H1 (cell line): ENCODE measurements at regions not wholly inside any gene's neighbourhood (a gene's known extent, or its start where the extent isn't known, plus 50 kb on each side); places are given as distances from the start of the nearest gene placed in this dataset.

Source experiments
- CTCF ChIA-PET: fragments of 300-600 bp; sonication (Branson Sonifier 250); formaldehyde crosslinking; loops from one replicate; lab custom pipeline; 2021; ENCODE audit not compliant: partially characterized antibody; lab: Charles Lee
- POLR2A ChIA-PET: fragments of 300-600 bp; sonication (Branson Sonifier 250); formaldehyde crosslinking; loops from one replicate; lab custom pipeline; 2021; ENCODE audit warnings: inconsistent platforms; ENCODE audit not compliant: partially characterized antibody; lab: Charles Lee
- DNase-seq, 2 experiments: peaks; one replicate each; pipeline versions ENCODE4 v3.0.0 to v3.0.0-alpha.2; 2010 to 2022; ENCODE audit warnings: low spot score in 2 of 2, low read depth in 1 of 2, mixed read lengths in 1 of 2
- FAIRE-seq: peaks from 2 replicates; lab custom pipeline; 2011; peaks lifted over from hg19 to GRCh38; lab: Jason Lieb, UNC
- H2AFZ ChIP-seq: 2 replicates; pipeline ENCODE4 v1.8.1; 2012; ENCODE audit warnings: low read length, inconsistent platforms
- H2AK5ac ChIP-seq: 2 replicates; pipeline ENCODE4 v1.6.1; 2013; ENCODE audit warnings: low read depth, low read length
- H2BK120ac ChIP-seq: replicated peaks from 2 replicates; pipeline ENCODE3; 2013; ENCODE audit warnings: low read depth, low read length, inconsistent platforms
- H2BK12ac ChIP-seq: 2 replicates; pipeline ENCODE4 v1.6.1; 2013; ENCODE audit warnings: low read depth, low read length
- H2BK15ac ChIP-seq: 2 replicates; pipeline ENCODE4 v1.6.1; 2013; ENCODE audit warnings: low read length
- H2BK20ac ChIP-seq: 2 replicates; pipeline ENCODE4 v1.6.1; 2013; ENCODE audit warnings: low read length
- H2BK5ac ChIP-seq: 2 replicates; pipeline ENCODE4 v1.6.1; 2013; ENCODE audit warnings: low read depth, low read length
- H3K14ac ChIP-seq: 2 replicates; pipeline ENCODE4 v1.6.1; 2013; ENCODE audit warnings: inconsistent platforms; ENCODE audit not compliant: insufficient read length
- H3K18ac ChIP-seq: 2 replicates; pipeline ENCODE4 v1.6.1; 2013; ENCODE audit warnings: low read length; ENCODE audit errors: extremely low read depth
- H3K23ac ChIP-seq: 2 replicates; pipeline ENCODE4 v1.6.1; 2013; ENCODE audit warnings: inconsistent platforms; ENCODE audit not compliant: insufficient read length
- H3K23me2 ChIP-seq: 2 replicates; pipeline ENCODE4 v1.6.1; 2013; ENCODE audit warnings: low read depth, low read length
- H3K27ac ChIP-seq: 2 replicates; pipeline ENCODE4 v1.6.1; 2011; ENCODE audit warnings: low read depth, low read length, inconsistent platforms
- H3K27me3 ChIP-seq, 4 experiments: replicated peaks in 1 of 4; 1 replicate in 1 of 4; 2 replicates in 3 of 4; pipeline versions ENCODE4 v1.6.1 to v1.8.1; 2011 to 2013; ENCODE audit warnings: low read length in 3 of 4, mild to moderate bottlenecking in 3 of 4, inconsistent platforms in 2 of 4, mixed read lengths in 2 of 4, moderate library complexity in 1 of 4; ENCODE audit not compliant: control insufficient read depth in 3 of 4, insufficient read depth in 3 of 4; ENCODE audit errors: extremely low read depth in 1 of 4
- H3K36me3 ChIP-seq, 4 experiments: 2 replicates each; pipeline versions ENCODE4 v1.6.1 to v1.8.1; 2011 to 2013; ENCODE audit warnings: mild to moderate bottlenecking in 4 of 4, low read length in 3 of 4, moderate library complexity in 2 of 4, control low read depth in 1 of 4, inconsistent platforms in 1 of 4; ENCODE audit not compliant: insufficient read depth in 4 of 4, control insufficient read depth in 2 of 4
- H3K4ac ChIP-seq: replicated peaks from 2 replicates; pipeline ENCODE3; 2013; ENCODE audit warnings: low read length, low read depth, mixed read lengths, inconsistent platforms; ENCODE audit not compliant: insufficient read length
- H3K4me1 ChIP-seq, 4 experiments: replicated peaks in 1 of 4; 1 replicate in 1 of 4; 2 replicates in 3 of 4; pipeline versions ENCODE4 v1.6.1 to v1.8.1; 2011 to 2013; ENCODE audit warnings: low read length in 3 of 4, inconsistent platforms in 2 of 4, mixed read lengths in 1 of 4; ENCODE audit not compliant: insufficient read depth in 4 of 4, control insufficient read depth in 3 of 4
- H3K4me2 ChIP-seq, 2 experiments: 2 replicates each; pipeline versions ENCODE4 v1.6.1 to v1.8.1; 2011 to 2013; ENCODE audit warnings: low read depth in 2 of 2, low read length in 2 of 2, control low read depth in 1 of 2, inconsistent platforms in 1 of 2, mild to moderate bottlenecking in 1 of 2; ENCODE audit not compliant: insufficient read depth in 1 of 2
- H3K4me3 ChIP-seq, 4 experiments: fragments of 200-600, 300-600 bp in 1 of 4; sonication (generic), shearing (Covaris generic), sonication (Bioruptor Twin) in 1 of 4; 2 replicates each; pipeline versions ENCODE4 v1.5.1 to v1.8.1; 2011 to 2016; ENCODE audit warnings: low read length in 4 of 4, low read depth in 3 of 4, control low read depth in 2 of 4, inconsistent platforms in 2 of 4, mild to moderate bottlenecking in 2 of 4, mixed read lengths in 1 of 4, moderate library complexity in 1 of 4; ENCODE audit not compliant: insufficient read depth in 2 of 4; ENCODE audit errors: extremely low read depth in 1 of 4
- H3K56ac ChIP-seq: replicated peaks from 2 replicates; pipeline ENCODE3; 2013; ENCODE audit warnings: low read depth, mild to moderate bottlenecking, mixed read lengths, low read length, inconsistent platforms; ENCODE audit not compliant: insufficient read length
- H3K79me1 ChIP-seq: 2 replicates; pipeline ENCODE4 v1.6.1; 2013; ENCODE audit warnings: low read depth, low read length, control low read depth
- H3K79me2 ChIP-seq, 2 experiments: 2 replicates each; pipeline versions ENCODE4 v1.6.1 to v1.8.1; 2012 to 2013; ENCODE audit warnings: low read length in 2 of 2, mild to moderate bottlenecking in 2 of 2, inconsistent platforms in 1 of 2; ENCODE audit not compliant: insufficient read depth in 2 of 2, control insufficient read depth in 1 of 2
- H3K9ac ChIP-seq, 4 experiments: replicated peaks in 1 of 4; 1 replicate in 1 of 4; 2 replicates in 3 of 4; pipeline versions ENCODE4 v1.6.1 to v1.8.1; 2011 to 2013; ENCODE audit warnings: low read depth in 3 of 4, low read length in 3 of 4, control low read depth in 2 of 4, mild to moderate bottlenecking in 2 of 4, moderate library complexity in 2 of 4, inconsistent platforms in 1 of 4; ENCODE audit errors: extremely low read depth in 1 of 4
- H3K9me3 ChIP-seq, 2 experiments: 2 replicates each; pipeline versions ENCODE4 v1.6.1 to v1.8.1; 2012 to 2013; ENCODE audit warnings: mild to moderate bottlenecking in 2 of 2, moderate library complexity in 2 of 2, control low read depth in 1 of 2, inconsistent platforms in 1 of 2, low read depth in 1 of 2, low read length in 1 of 2, mixed read lengths in 1 of 2; ENCODE audit not compliant: insufficient read depth in 2 of 2
- H4K20me1 ChIP-seq, 2 experiments: replicated peaks in 1 of 2; 2 replicates each; pipeline versions ENCODE3 to v1.8.1; 2011 to 2013; ENCODE audit warnings: inconsistent platforms in 2 of 2, low read length in 2 of 2, mild to moderate bottlenecking in 1 of 2; ENCODE audit not compliant: insufficient read depth in 2 of 2, control insufficient read depth in 1 of 2
- H4K5ac ChIP-seq: 2 replicates; pipeline ENCODE4 v1.6.1; 2013; ENCODE audit warnings: low read length, low read depth, mixed read lengths, inconsistent platforms; ENCODE audit not compliant: insufficient read length
- H4K8ac ChIP-seq: 2 replicates; pipeline ENCODE4 v1.8.0; 2013; ENCODE audit warnings: mild to moderate bottlenecking, moderate library complexity, low read length, inconsistent platforms; ENCODE audit not compliant: insufficient read depth; ENCODE audit errors: extremely low read depth
- H4K91ac ChIP-seq: replicated peaks from 2 replicates; pipeline ENCODE3; 2013; ENCODE audit warnings: low read length, mixed read lengths, inconsistent platforms; ENCODE audit not compliant: insufficient read length
- ASH2L ChIP-seq: fragments of 200-600, 300-600 bp; sonication (generic); IDR thresholded peaks from one replicate; pipeline ENCODE4 v1.7.1; 2017; ENCODE audit warnings: low read length
- CBX8 ChIP-seq: fragments of 300-800, 300-1000 bp; sonication (generic); IDR thresholded peaks from 2 replicates; pipeline ENCODE4 v1.7.1; 2016; ENCODE audit warnings: low read depth, low read length, borderline replicate concordance
- CHD2 ChIP-seq: IDR thresholded peaks from 2 replicates; pipeline ENCODE4 v1.6.1; 2012; ENCODE audit warnings: low read length, improper control_type of control experiment
- CTCF ChIP-seq, 3 experiments: IDR thresholded peaks; 1 replicate in 2 of 3; 2 replicates in 1 of 3; pipeline versions ENCODE4 v1.5.1 to v1.6.1; 2011; ENCODE audit warnings: low read length in 3 of 3, mild to moderate bottlenecking in 3 of 3, inconsistent platforms in 2 of 3, low read depth in 1 of 3, moderate library complexity in 1 of 3; ENCODE audit not compliant: insufficient read depth in 1 of 3; ENCODE audit errors: control extremely low read depth in 1 of 3
- JUN ChIP-seq: IDR thresholded peaks from 2 replicates; pipeline ENCODE4 v1.6.1; 2011; ENCODE audit warnings: low read depth, mild to moderate bottlenecking, improper control_type of control experiment, low read length
- RAD21 ChIP-seq, 2 experiments: IDR thresholded peaks in 1 of 2; conservative IDR thresholded peaks in 1 of 2; 2 replicates each; pipeline ENCODE4 v1.6.1; 2011; ENCODE audit warnings: low read depth in 2 of 2, low read length in 2 of 2, improper control_type of control experiment in 1 of 2, inconsistent platforms in 1 of 2, mild to moderate bottlenecking in 1 of 2, moderate library complexity in 1 of 2
- SAP30 ChIP-seq: fragments of 300-600 bp; sonication (generic); IDR thresholded peaks from 2 replicates; pipeline ENCODE4 v1.7.1; 2012; ENCODE audit warnings: low read length, moderate library complexity, mild to moderate bottlenecking, inconsistent platforms; ENCODE audit not compliant: insufficient read depth, insufficient replicate concordance
- SP4 ChIP-seq: IDR thresholded peaks from 2 replicates; pipeline ENCODE4 v1.6.1; 2012; ENCODE audit warnings: low read length, inconsistent platforms
- TAF7 ChIP-seq: optimal IDR thresholded peaks from 2 replicates; pipeline ENCODE3; 2011; ENCODE audit warnings: low read depth, mild to moderate bottlenecking, inconsistent platforms, low read length, moderate library complexity, borderline replicate concordance
- TCF12 ChIP-seq: IDR thresholded peaks from 2 replicates; pipeline ENCODE4 v1.6.1; 2011; ENCODE audit warnings: low read depth, mild to moderate bottlenecking, low read length
- YY1 ChIP-seq: IDR thresholded peaks from 2 replicates; pipeline ENCODE4 v1.6.1; 2011; ENCODE audit warnings: low read depth, mild to moderate bottlenecking, low read length
- WGBS, 2 experiments: shearing (Covaris generic) in 1 of 2; methylation state at CpG; one replicate each; pipeline versions ENCODE4 v1.1.6 to v1.1.7; 2013 to 2015; ENCODE audit warnings: low lambda C conversion rate in 2 of 2, mixed read lengths in 2 of 2, inconsistent platforms in 1 of 2, low coverage in 1 of 2, missing lambda C conversion rate in 1 of 2; ENCODE audit not compliant: insufficient replicate concordance in 2 of 2, insufficient coverage in 1 of 2, insufficient read length in 1 of 2; ENCODE audit errors: extremely low coverage in 1 of 2, missing lambda C conversion rate in 1 of 2; 5-methylcytosine and 5-hydroxymethylcytosine counted together

- H3K4me2 ChIP-seq: no peak overlapping the region
- TF ChIP-seq SAP30 (no peak), YY1 (no peak), TAF7 (no peak), RAD21 (IDR thresholded peaks at IDR 0.05 in 1 of 2, conservative IDR thresholded peaks at IDR 0.05 in 1 of 2; ENCODE audit: low read depth in 2 of 2, low read length in 2 of 2) (no peak), SP4 (no peak), CHD2 (no peak), CTCF (IDR thresholded peaks at IDR 0.05; ENCODE audit: control extremely low read depth in 1 of 3, insufficient read depth in 1 of 3, low read depth in 1 of 3, low read length in 3 of 3) (no peak), JUN (no peak), ASH2L (no peak), CBX8 (no peak), TCF12 (no peak)
Observed at GRCh38 chr5:1640421-1640881, 116.7 kb upstream of the LPCAT1 start.

More at GRCh38 chr5:1640421-1640881, 116.7 kb upstream of the LPCAT1 start:
- ChIA-PET POLR2A (no interaction called here), CTCF (interaction anchor here (0.6 to 3.9 kb wide), 8 partner anchors 15 to 161 kb away, joined by 3 to 17 read pairs (median 3); no protein-coding TSS in a partner anchor)
- no peak overlapping the region for H2BK15ac ChIP-seq
- H2BK5ac ChIP-seq: no peak overlapping the region
- no peak overlapping the region for H3K56ac ChIP-seq
- H2AK5ac ChIP-seq: no peak overlapping the region
- DNase-seq (no peak), FAIRE-seq (no peak)
- H4K20me1 ChIP-seq: no peaks in the 10 kb centered on the region
- no peaks in the 10 kb centered on the region for H3K79me2 ChIP-seq
- no peaks in the 10 kb centered on the region for H3K36me3 ChIP-seq
- H3K14ac ChIP-seq: no peak overlapping the region
- 92% methylated on average over 17 of the region's 17 CpGs; no CpG with 5 or more reads in 1 of the 2 experiments for WGBS, 2 experiments
- H3K27me3 ChIP-seq: peaks cover 0 to 17% (median 11%) of the 10 kb centered on the region in 4 experiments; a peak in 6 of 7 replicates
- H2BK12ac ChIP-seq: 0 out of 2 replicates have a peak overlapping the region, but pooled peaks have one; percentile 27
- H3K27ac ChIP-seq: no peak overlapping the region
- no peak overlapping the region for H4K5ac ChIP-seq
- H3K4ac ChIP-seq: no peak overlapping the region
- H4K91ac ChIP-seq: no peak overlapping the region
- H3K9ac ChIP-seq: no peak overlapping the region
- no peak overlapping the region; the same call in 1 of the 2 replicates for H4K8ac ChIP-seq
- H3K23ac ChIP-seq: no peak overlapping the region
- no peak overlapping the region for H3K4me3 ChIP-seq
- H2AFZ ChIP-seq: no peak overlapping the region
- peaks cover 2 to 28% (median 8%) of the 10 kb centered on the region in 4 experiments for H3K4me1 ChIP-seq
- H3K9me3 ChIP-seq: no peaks in the 10 kb centered on the region
- H3K23me2 ChIP-seq: no peaks in the 10 kb centered on the region
- H2BK120ac ChIP-seq: no peak overlapping the region
- no peak overlapping the region for H2BK20ac ChIP-seq
- H3K18ac ChIP-seq: no peak overlapping the region
- H3K79me1 ChIP-seq: no peaks in the 10 kb centered on the region
